ENCODE measurements at regions not wholly inside any gene's neighbourhood (a gene's known extent, or its start where the extent isn't known, plus 50 kb on each side); places are given as distances from the start of the nearest gene placed in this dataset.

GRCh38 chr21:41635874-41636273, 127.9 kb upstream of the TMPRSS2 start:
- TF ChIP-seq, protein P1, sequence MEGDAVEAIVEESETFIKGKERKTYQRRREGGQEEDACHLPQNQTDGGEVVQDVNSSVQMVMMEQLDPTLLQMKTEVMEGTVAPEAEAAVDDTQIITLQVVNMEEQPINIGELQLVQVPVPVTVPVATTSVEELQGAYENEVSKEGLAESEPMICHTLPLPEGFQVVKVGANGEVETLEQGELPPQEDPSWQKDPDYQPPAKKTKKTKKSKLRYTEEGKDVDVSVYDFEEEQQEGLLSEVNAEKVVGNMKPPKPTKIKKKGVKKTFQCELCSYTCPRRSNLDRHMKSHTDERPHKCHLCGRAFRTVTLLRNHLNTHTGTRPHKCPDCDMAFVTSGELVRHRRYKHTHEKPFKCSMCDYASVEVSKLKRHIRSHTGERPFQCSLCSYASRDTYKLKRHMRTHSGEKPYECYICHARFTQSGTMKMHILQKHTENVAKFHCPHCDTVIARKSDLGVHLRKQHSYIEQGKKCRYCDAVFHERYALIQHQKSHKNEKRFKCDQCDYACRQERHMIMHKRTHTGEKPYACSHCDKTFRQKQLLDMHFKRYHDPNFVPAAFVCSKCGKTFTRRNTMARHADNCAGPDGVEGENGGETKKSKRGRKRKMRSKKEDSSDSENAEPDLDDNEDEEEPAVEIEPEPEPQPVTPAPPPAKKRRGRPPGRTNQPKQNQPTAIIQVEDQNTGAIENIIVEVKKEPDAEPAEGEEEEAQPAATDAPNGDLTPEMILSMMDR (IDR thresholded peaks at IDR 0.05) = no peak
- TF ChIP-seq POLR2A (IDR thresholded peaks at IDR 0.05) = no peak
